Fibroblast of skin of left quadriceps (primary cell): ENCODE measurements at regions not wholly inside any gene's neighbourhood (a gene's known extent, or its start where the extent isn't known, plus 50 kb on each side); places are given as distances from the start of the nearest gene placed in this dataset.

Experiments used
- DNase-seq, 2 experiments: peaks; one replicate each; pipeline ENCODE4 v3.0.0-alpha.2; 2013; ENCODE audit warnings: low read depth in 2 of 2

DNA sequence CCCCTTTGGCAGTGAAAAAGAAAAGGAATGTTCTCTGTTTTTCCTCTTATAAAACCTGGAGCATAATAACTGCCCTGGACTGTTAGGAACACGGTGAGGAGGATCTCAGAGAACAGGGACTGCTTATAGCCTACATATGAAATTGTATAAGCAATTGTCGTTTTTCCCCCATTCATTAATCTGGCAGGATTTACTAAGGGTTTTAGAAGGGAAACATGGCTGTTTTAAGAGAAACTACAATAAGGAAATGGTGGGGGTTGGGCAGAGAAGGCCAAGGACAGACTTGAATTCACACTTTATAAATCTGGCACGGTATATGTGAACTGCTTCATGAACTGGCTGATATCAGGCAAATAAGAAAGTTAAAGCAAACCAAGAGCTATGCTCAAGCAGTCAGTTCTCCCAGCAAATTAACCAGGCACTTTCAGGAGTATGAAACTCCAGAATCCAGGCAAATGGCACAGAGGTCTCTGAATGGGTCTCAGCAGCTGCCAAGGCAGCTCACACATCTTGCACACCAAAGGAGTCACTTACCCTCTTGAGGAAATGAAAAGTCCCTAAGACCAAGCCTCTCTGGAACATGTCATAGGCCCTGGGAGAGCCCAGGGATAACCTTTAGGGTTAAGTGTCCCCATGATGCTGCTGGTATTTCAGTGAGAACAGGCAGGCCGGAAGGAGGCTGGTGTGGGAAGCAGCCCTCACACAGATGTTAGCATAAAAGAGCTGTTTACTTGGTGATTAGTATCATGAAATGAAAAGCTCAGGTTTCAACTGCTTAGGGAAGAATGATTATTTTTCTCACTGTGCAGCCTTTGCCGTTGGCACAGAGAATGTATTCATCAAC lies 260.5 kb upstream of the MARCKS start:
- no peak for DNase-seq

DNA sequence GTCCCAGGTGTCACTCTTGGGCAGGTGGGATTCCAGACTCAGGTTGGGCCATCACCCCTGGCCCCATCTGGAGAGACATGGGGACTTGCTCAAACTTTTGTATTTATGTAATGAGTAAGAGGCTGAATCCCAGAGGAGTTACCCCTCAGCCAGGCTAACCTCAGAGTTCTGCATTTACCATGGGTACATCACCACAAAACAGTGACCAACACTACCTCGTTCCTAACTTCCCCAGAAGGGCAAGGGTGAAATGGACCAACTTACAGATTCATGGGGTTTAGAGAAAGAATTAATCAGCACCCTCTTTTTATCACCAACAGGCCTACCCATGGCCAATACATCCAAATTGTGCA lies 259.9 kb upstream of the MARCKS start:
- DNase-seq: no peak

DNA sequence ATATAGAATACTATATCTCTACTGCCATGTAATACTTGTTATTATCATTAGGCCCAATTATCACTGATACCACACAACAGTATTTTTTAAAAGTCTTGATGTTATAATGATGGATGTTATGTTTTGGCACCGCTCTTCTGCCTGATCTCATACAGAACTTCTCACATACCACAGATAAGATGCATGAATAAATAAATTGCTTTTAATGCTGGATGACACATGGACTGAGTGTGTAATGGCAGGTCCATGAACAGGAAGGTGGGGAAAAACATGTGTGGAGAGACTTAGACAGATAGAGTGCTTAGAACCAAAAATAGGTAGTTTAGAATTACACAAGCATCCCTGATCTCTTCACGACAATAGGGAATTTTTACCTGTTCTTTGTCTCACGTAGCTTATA lies 258.4 kb upstream of the MARCKS start:
- DNase-seq: no peak

GRCh38 chr6:113599444-113599843 lies 257.7 kb upstream of the MARCKS start:
- DNase-seq: no peak

GRCh38 chr6:113600551-113601339 lies 256.4 kb upstream of the MARCKS start:
- DNase-seq: no peak

GRCh38 chr6:113607821-113608545 lies 249.2 kb upstream of the MARCKS start:
- no peak for DNase-seq

GRCh38 chr6:113610377-113610988 lies 246.7 kb upstream of the MARCKS start:
- no peak for DNase-seq

- DNase-seq: no peak
Observed at GRCh38 chr6:113616701-113617274, 240.4 kb upstream of the MARCKS start.

GRCh38 chr6:113619077-113619476 lies 238.1 kb upstream of the MARCKS start:
- no peak for DNase-seq

GRCh38 chr6:113620386-113620785 lies 236.8 kb upstream of the MARCKS start:
- no peak for DNase-seq

DNA sequence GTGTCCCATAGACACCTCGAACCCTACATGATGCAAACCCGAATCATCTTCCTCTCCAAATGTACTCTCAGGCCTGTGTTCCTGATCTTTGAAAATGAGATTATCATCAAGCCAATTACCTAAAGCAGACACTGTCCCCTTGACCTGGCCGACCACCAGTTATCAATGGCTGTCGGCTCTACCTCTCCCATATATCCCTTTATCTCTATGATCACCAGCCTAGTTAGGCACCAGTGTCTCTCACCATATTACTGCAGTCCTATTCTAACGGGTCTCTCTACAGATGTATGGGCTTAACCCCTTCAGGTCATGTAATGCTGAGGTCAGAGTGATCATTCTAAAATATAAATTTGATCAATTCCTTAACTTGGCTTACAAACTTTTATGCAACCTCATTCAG lies 234.9 kb upstream of the MARCKS start:
- DNase-seq: no peak

GRCh38 chr6:113623129-113623528 lies 234.0 kb upstream of the MARCKS start:
- peak; percentile 88 to 89 for DNase-seq

GRCh38 chr6:113625850-113626249 lies 231.3 kb upstream of the MARCKS start:
- DNase-seq: no peak

GRCh38 chr6:113626475-113626874 lies 230.7 kb upstream of the MARCKS start:
- DNase-seq: no peak

- DNase-seq: no peak
Observed at GRCh38 chr6:113627480-113627879, 229.7 kb upstream of the MARCKS start.

DNA sequence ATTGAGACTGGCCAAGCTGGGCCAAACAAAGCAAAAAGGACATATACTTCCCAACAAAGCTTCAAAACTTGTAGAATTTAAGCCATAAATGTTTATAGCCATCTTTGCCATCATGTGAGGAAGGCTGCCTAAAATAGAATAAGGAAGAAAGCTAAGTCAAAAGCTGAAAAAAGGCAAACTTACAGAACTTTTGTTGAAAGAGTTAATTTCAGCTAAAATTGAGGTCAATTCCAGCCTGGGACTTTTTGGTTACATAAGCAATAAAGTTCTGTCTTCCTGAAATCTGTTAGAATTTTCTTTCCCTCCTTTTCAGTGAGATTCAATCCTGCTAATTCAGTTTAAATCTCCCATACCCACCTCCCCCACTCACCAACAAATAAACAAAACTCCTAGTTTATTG lies 227.9 kb upstream of the MARCKS start:
- no peak for DNase-seq

- DNase-seq: peak in 1 of 2 experiments; percentile 51
Observed at GRCh38 chr6:113629975-113630737, 227.0 kb upstream of the MARCKS start.

DNA sequence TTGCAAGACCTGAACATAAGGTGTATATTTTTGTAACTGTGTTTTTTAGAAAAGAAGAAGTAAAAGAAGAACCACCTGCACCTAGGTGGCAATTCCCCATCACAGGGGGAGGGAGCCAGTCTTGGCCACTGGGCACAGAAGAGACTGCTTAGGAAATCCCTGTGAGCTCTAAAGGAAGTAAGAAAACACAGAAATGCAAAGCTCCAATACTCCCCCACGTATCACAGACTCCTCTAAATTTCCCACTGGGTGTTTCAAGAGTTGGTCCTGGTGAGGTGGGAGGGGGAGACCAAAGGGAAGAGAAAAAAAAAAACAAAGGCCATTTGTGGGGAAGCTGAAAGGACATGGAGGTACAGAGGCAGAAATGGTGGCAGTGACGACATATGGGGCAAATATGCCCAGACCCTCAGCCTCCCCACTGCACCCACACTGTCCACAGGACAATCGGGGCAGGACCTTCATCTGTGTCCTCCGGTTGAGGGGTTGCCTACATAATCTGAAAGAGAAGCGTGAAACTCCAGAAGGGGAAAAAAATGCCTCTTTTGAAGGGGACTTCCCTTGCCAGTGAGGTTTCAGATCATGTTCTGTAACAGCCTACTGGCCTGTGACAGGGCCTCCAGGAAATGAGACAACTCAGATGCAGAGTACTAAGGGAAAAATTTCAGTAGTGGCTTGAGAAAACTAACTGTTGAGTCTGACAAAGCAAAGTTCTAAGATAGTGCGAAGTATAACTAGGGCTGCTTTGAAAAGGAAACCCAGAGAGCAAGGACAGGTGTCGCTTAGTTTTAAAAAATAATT lies 226.2 kb upstream of the MARCKS start:
- DNase-seq: no peak

DNA sequence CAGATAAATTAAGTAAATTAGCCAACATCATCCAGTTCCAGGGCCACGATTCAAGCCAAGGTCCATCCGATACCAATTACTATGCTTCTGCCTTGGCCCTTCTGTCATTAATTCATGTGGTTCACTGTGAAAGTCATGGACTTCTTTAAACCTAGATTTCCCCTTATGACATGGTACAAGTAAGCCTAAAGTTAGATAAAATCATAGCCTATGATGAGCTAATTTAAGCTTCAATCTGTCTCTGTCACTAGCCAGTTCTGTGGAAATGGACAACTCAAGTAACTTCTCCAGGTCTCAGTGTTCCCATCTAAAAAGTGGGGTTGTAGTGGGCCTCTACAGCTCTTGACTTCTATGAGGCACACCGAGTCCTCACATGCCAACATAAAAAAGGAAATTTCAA lies 225.5 kb upstream of the MARCKS start:
- DNase-seq: no peak

DNA sequence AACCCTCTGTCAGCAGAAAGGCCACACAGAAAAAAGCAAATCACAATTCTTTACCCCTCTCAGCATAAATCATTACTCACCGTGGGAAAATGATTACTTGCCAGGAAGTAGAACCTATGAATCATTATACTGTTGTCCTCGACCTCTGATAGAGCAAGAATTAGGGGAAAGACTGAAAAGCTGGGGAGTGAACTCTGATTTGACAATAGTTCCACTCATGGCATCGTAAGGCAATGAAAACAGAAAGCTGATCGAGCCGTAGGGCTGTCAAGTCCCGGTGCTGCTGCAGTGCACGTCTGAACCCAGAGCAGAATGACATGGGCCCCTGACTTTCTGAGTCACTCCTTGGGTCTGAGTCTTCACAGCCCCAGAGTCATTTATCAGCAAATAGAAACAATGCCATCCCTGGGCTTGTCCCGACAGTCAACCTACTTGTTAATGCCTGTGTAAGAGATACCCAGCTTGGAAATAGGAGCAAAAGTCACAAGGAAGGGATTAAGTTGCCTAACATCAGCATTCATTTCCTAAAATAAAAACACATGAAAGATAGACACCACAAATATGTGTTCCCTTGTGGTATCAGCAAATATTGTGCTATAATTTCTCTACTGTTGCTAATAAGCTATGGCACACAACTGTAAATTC lies 224.8 kb upstream of the MARCKS start:
- peak; percentile 81 to 84 for DNase-seq
